H1 (cell line): ENCODE measurements at regions not wholly inside any gene's neighbourhood (a gene's known extent, or its start where the extent isn't known, plus 50 kb on each side); places are given as distances from the start of the nearest gene placed in this dataset.

Experiments
- HDAC2 ChIP-seq, 2 experiments: fragments of 300-600 bp in 1 of 2; sonication (generic) in 1 of 2; IDR thresholded peaks; 2 replicates each; pipeline ENCODE4 v1.6.1; 2011 to 2012; ENCODE audit warnings: low read depth in 2 of 2, low read length in 2 of 2, mild to moderate bottlenecking in 2 of 2, moderate library complexity in 2 of 2, borderline replicate concordance in 1 of 2, inconsistent platforms in 1 of 2

- TF ChIP-seq HDAC2 (IDR thresholded peaks at IDR 0.05; ENCODE audit: borderline replicate concordance in 1 of 2, low read depth in 2 of 2, low read length in 2 of 2) = no peak
- TF ChIP-seq, all 59 proteins: peak for 0
Observed at GRCh38 chr12:98438656-98439230, 76.6 kb upstream of the TMPO start (continued).
